GM23248 (cell line): ENCODE measurements at regions not wholly inside any gene's neighbourhood (a gene's known extent, or its start where the extent isn't known, plus 50 kb on each side); places are given as distances from the start of the nearest gene placed in this dataset.

Source experiments
- DNase-seq: peaks from one replicate; pipeline ENCODE4 v3.0.0-alpha.2; 2015
- H2AFZ ChIP-seq: fragments of 200-600 bp; sonication (generic); 2 replicates; pipeline ENCODE4 v1.6.1; 2016; ENCODE audit warnings: antibody characterized with exemption
- H3F3A ChIP-seq: fragments of 200-600 bp; sonication (generic); 2 replicates; pipeline ENCODE4 v1.6.1; 2016; ENCODE audit warnings: mild to moderate bottlenecking, antibody characterized with exemption, mixed run types; ENCODE audit not compliant: insufficient read depth
- H3K27ac ChIP-seq: fragments of 200-600 bp; sonication (generic); 2 replicates; pipeline ENCODE4 v1.5.1; 2016; ENCODE audit warnings: mild to moderate bottlenecking
- H3K27me3 ChIP-seq: fragments of 200-600 bp; sonication (generic); replicated peaks from 2 replicates; pipeline ENCODE4 v1.6.1; 2016; ENCODE audit warnings: mild to moderate bottlenecking; ENCODE audit not compliant: insufficient read depth
- H3K36me3 ChIP-seq: fragments of 200-600 bp; sonication (generic); 2 replicates; pipeline ENCODE4 v1.6.1; 2016; ENCODE audit warnings: low read depth, mild to moderate bottlenecking
- H3K4me1 ChIP-seq: fragments of 200-600 bp; sonication (generic); 2 replicates; pipeline ENCODE4 v1.6.1; 2016; ENCODE audit warnings: mild to moderate bottlenecking; ENCODE audit not compliant: insufficient read depth
- H3K4me2 ChIP-seq: fragments of 200-600 bp; sonication (generic); one replicate; pipeline ENCODE4 v1.6.1; 2016; ENCODE audit warnings: mild to moderate bottlenecking; ENCODE audit not compliant: unreplicated experiment
- H3K4me3 ChIP-seq: fragments of 200-600 bp; sonication (generic); 2 replicates; pipeline ENCODE4 v1.5.1; 2016; ENCODE audit warnings: mild to moderate bottlenecking
- H3K79me2 ChIP-seq: fragments of 200-600 bp; sonication (generic); 2 replicates; pipeline ENCODE4 v1.6.1; 2016; ENCODE audit warnings: mild to moderate bottlenecking; ENCODE audit not compliant: insufficient read depth
- H3K9ac ChIP-seq: fragments of 200-600 bp; sonication (generic); 2 replicates; pipeline ENCODE4 v1.6.1; 2016; ENCODE audit warnings: mild to moderate bottlenecking
- H3K9me2 ChIP-seq: fragments of 200-600 bp; sonication (generic); 2 replicates; pipeline ENCODE4 v1.6.1; 2016; ENCODE audit warnings: mixed run types, mild to moderate bottlenecking, moderate library complexity; ENCODE audit not compliant: insufficient read depth
- H3K9me3 ChIP-seq: fragments of 200-600 bp; sonication (generic); one replicate; pipeline ENCODE4 v1.6.1; 2017; ENCODE audit warnings: low read depth
- H4K20me1 ChIP-seq: fragments of 200-600 bp; sonication (generic); 2 replicates; pipeline ENCODE4 v1.6.0; 2016; ENCODE audit not compliant: insufficient read depth
- EZH2 ChIP-seq: fragments of 200-600 bp; sonication (generic); IDR thresholded peaks from 2 replicates; pipeline ENCODE4 v1.6.1; 2018; ENCODE audit warnings: antibody characterized with exemption, mild to moderate bottlenecking; ENCODE audit not compliant: insufficient read depth, poor library complexity, severe bottlenecking
- EZH2phosphoT487 ChIP-seq: fragments of 200-600 bp; sonication (generic); IDR thresholded peaks from 2 replicates; pipeline ENCODE4 v1.6.1; 2018; ENCODE audit warnings: antibody characterized with exemption, moderate library complexity, mild to moderate bottlenecking, low read depth; ENCODE audit not compliant: insufficient read depth
- WGBS, 2 experiments: methylation state at CpG; one replicate each; pipeline ENCODE4 v1.1.6; 2015 to 2017; ENCODE audit warnings: low lambda C conversion rate in 2 of 2, low coverage in 1 of 2; ENCODE audit errors: missing lambda C conversion rate in 2 of 2; 5-methylcytosine and 5-hydroxymethylcytosine counted together
- in situ Hi-C: fragments of 300-500 bp; cut with MboI; formaldehyde crosslinking; loops from 2 replicates; pipeline ENCODE4 v1.15.0; 2020

DNA sequence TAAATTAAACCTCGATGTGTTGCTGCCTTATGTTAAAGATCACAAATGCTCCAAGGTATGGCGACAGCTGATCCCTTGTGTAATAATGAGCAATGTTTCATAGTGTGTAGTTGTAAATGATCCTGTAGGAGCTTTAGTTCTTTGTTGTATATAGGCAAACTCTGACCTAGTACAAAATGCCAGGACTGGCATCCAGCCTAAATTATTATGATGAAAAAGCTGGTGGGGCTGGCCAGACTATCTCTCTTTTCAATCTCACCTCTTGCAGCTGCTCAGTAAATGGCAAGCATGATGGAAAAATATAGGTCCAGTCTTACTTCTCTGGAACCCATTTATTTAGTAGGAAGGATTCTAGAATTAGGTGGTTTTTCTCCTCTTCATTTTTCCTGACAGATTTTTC lies 345.1 kb upstream of the C11orf87 start:
- Histone ChIP-seq H3K27me3 (no peaks in the 10 kb centered on the region), H2AFZ (no peak overlapping the region), H3K36me3 (no peaks in the 10 kb centered on the region), H3K27ac (no peak overlapping the region), H3K9me3 (no peaks in the 10 kb centered on the region), H3K9ac (no peak overlapping the region), H3F3A (no peaks in the 10 kb centered on the region), H3K4me3 (no peak overlapping the region), H3K4me1 (no peaks in the 10 kb centered on the region), H3K79me2 (no peaks in the 10 kb centered on the region), H3K9me2 (no peaks in the 10 kb centered on the region), H4K20me1 (no peaks in the 10 kb centered on the region), H3K4me2 (no peak overlapping the region)
- TF ChIP-seq EZH2 (no peak), EZH2phosphoT487 (no peak)
- in situ Hi-C loops = no loop called here
- no peak for DNase-seq
- WGBS, 2 experiments = 65 to 66% methylated on average over 2 of the region's 2 CpGs

DNA sequence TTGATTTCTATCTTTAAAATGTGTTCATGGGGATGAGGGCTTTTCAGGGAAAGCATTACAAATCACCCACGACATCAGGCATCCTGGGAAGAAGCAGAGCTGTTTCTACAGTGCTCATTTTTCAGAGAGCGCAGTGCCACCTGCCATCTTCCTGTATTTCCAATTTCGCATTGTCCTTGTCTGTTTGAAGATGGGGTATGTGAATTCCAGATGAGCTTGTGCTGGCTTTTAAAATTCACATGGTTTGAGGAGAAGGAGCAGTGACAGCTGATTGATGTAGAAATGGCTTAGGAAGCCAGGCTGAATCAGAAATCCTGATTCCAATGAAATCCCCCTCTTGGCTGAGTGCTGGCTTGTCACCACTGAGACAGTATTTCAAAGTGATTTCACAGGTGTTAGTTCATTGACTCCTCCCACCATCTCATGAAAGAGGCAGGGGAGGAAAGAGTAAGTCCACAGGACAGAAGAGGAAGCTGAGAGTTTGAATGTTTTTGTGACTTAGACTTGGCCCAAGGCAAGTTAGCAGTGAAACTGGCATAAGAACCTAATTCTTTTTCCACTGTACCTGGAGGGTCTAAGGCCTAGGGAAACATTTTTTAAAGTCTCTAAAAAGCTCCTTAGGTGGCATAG lies 344.6 kb upstream of the C11orf87 start:
- Histone ChIP-seq H3K9me3 (no peaks in the 10 kb centered on the region), H2AFZ (no peak overlapping the region), H3K9me2 (no peaks in the 10 kb centered on the region), H3K36me3 (no peaks in the 10 kb centered on the region), H3K79me2 (no peaks in the 10 kb centered on the region), H3F3A (no peaks in the 10 kb centered on the region), H3K4me3 (no peak overlapping the region), H3K9ac (no peak overlapping the region), H3K4me2 (no peak overlapping the region), H3K27ac (no peak overlapping the region), H3K27me3 (no peaks in the 10 kb centered on the region), H4K20me1 (no peaks in the 10 kb centered on the region), H3K4me1 (no peaks in the 10 kb centered on the region)
- 87 to 91% methylated on average over 3 of the region's 3 CpGs for WGBS, 2 experiments
- no peak for DNase-seq
- in situ Hi-C loops = no loop called here
- TF ChIP-seq EZH2phosphoT487 (no peak), EZH2 (no peak)

DNA sequence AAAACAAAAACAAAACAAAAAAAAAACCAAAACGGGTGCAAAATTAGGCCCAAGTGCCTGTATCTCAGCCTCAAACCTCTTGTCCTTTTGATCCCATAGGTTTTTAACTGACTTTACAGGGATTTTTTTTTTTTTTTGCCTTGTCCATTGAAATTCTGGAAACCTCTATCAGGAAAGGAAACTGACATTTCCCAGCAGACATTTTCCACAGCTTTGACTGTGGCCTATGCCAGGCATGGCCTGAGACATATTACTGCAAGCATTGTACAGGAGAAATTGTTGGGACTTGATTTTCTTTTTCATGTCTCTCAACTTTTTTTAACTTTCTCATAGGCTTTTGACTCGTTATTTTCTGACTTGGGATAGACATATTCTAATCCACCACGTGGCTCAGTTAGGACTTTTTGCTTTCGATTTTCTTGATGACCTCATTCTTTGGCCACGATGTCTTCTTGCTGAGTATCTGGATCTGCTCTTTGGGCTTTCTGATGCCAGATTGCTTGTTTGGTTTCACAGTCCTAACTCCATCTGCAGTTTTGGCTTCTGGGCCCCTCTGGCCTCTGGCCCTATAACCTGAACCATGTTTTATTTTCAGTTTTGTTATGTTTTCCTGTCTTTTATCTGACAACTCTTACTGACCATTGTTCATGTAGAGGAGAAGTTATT lies 336.1 kb upstream of the C11orf87 start:
- Histone ChIP-seq H2AFZ (peak overlapping the region; percentile 79), H3K9ac (peak overlapping the region; percentile 67), H3K9me3 (no peaks in the 10 kb centered on the region), H3K4me1 (peaks cover 12% of the 10 kb centered on the region; the same call in 1 of the 2 replicates), H3K4me3 (peak overlapping the region; percentile 58), H3F3A (no peaks in the 10 kb centered on the region), H3K4me2 (peak overlapping the region; percentile 40), H3K27ac (no peak overlapping the region), H3K27me3 (no peaks in the 10 kb centered on the region), H3K79me2 (no peaks in the 10 kb centered on the region), H3K9me2 (no peaks in the 10 kb centered on the region), H4K20me1 (no peaks in the 10 kb centered on the region), H3K36me3 (no peaks in the 10 kb centered on the region)
- TF ChIP-seq EZH2phosphoT487 = no peak
- no peak for TF ChIP-seq EZH2
- DNase-seq = peak; percentile 85
- 22 to 23% methylated on average over 5 of the region's 5 CpGs for WGBS, 2 experiments
- in situ Hi-C loops = no loop called here

DNA sequence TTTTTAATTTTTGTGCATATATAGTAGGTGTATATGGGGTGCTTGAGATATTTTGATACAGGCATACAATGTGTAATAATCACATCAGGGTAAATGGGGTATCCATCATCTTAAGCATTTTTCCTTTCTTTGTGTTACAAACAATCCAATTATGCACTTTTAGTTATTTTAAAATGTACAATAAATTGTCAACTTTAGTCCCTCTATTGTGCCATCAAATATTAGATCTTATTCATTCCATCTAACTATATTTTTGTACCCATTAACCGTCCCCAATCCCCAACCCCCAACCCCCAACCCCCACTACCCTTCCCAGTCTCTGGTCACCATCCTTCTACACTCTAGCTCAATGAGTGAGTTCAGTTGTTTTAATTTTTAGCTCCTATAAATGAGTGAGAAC lies 335.1 kb upstream of the C11orf87 start:
- Histone ChIP-seq H3K79me2 (no peaks in the 10 kb centered on the region), H3K9me3 (no peaks in the 10 kb centered on the region), H3K9me2 (no peaks in the 10 kb centered on the region), H3F3A (no peaks in the 10 kb centered on the region), H3K4me2 (no peak overlapping the region), H3K4me1 (peaks cover 12% of the 10 kb centered on the region; the same call in 1 of the 2 replicates), H3K27ac (no peak overlapping the region), H3K36me3 (no peaks in the 10 kb centered on the region), H3K27me3 (no peaks in the 10 kb centered on the region), H2AFZ (no peak overlapping the region), H4K20me1 (no peaks in the 10 kb centered on the region), H3K4me3 (no peak overlapping the region), H3K9ac (no peak overlapping the region)
- no peak for TF ChIP-seq EZH2phosphoT487
- in situ Hi-C loops = no loop called here
- WGBS, 2 experiments = 62 to 71% methylated on average over 1 of the region's 1 CpG
- DNase-seq = no peak
